ENCODE measurements at regions not wholly inside any gene's neighbourhood (a gene's known extent, or its start where the extent isn't known, plus 50 kb on each side); places are given as distances from the start of the nearest gene placed in this dataset.

DNA sequence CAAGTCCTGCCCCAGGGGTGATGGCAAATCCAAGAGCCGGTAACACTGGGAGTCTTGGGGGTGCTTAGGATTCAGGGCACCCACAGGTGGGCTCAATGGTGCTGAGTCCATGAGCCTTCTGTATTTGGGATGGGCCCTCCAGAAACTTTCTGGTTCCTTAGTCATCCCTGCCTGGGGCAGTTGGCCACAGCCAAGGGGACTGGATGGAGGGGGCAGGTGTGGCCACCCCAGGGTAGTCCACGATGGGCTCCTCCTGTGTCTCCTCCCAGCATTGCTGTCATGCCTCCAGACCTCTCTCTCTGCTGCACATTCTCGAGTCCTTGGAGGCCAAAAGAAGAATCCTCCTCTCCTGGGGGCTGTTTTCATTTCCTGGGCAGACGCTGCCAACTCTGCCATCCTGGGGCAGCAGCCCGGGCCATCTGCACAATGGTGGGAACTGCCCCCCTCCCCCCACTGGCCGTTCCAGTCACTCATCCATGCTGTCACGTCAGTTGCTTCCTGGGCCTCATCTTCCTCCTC is 158.0 kb upstream of the TWIST2 start:
- Histone ChIP-seq H3K36me3 (replicated peaks in 1 of 2; ENCODE audit: control extremely low read depth in 1 of 2, control insufficient read depth in 1 of 2, extremely low read depth in 1 of 2, insufficient read depth in 2 of 2, low read length in 1 of 2) (no peaks in the 10 kb centered on the region), H3K4me1 (ENCODE audit: control insufficient read depth in 2 of 2, insufficient read depth in 2 of 2, low read length in 2 of 2) (no peaks in the 10 kb centered on the region), H3K79me2 (ENCODE audit: control insufficient read depth, insufficient read depth, low read length) (no peaks in the 10 kb centered on the region), H3K4me3 (ENCODE audit: control extremely low read depth in 1 of 5, extremely low read depth in 1 of 5, insufficient read depth in 1 of 5, low read depth in 2 of 5, low read length in 4 of 5) (no peak overlapping the region), H2AFZ (ENCODE audit: insufficient read depth, low read depth, low read length, poor library complexity, severe bottlenecking) (no peak overlapping the region), H3K27me3 (replicated peaks in 1 of 4; ENCODE audit: control extremely low read depth in 1 of 4, control insufficient read depth in 3 of 4, insufficient read depth in 4 of 4, low read length in 3 of 4) (no peaks in the 10 kb centered on the region), H4K20me1 (ENCODE audit: control insufficient read depth, insufficient read depth, low read length, poor library complexity, severe bottlenecking) (no peaks in the 10 kb centered on the region), H3K4me2 (replicated peaks; ENCODE audit: low read depth, low read length, poor library complexity, severe bottlenecking) (no peak overlapping the region), H3K27ac (ENCODE audit: low read length in 2 of 2) (no peak overlapping the region), H3K9ac (ENCODE audit: low read length) (no peak overlapping the region), H3K9me3 (ENCODE audit: control extremely low read depth in 1 of 3, control insufficient read depth in 2 of 3, insufficient read depth in 1 of 3, low read length in 2 of 3) (no peaks in the 10 kb centered on the region)
- 66% methylated on average over 7 of the region's 7 CpGs for WGBS (ENCODE audit: insufficient coverage)
- no peak overlapping the region for H3K4me3 Mint-ChIP-seq
- H3K27me3 Mint-ChIP-seq, result peaks cover 11% of the 10 kb centered on the region
- intact Hi-C loops (cut with micrococcal nuclease), result no loop called here
- ATAC-seq (ENCODE audit: low read depth) (no peak), DNase-seq (no peak)
- H3K27ac Mint-ChIP-seq, result no peak overlapping the region
- POLR2A ChIA-PET, result no interaction called here
- H3K4me1 Mint-ChIP-seq, result no peaks in the 10 kb centered on the region
- CTCF ChIA-PET, result no interaction called here
- H3K9me3 Mint-ChIP-seq (ENCODE audit: insufficient read depth), result no peaks in the 10 kb centered on the region
- TF ChIP-seq, protein P1, sequence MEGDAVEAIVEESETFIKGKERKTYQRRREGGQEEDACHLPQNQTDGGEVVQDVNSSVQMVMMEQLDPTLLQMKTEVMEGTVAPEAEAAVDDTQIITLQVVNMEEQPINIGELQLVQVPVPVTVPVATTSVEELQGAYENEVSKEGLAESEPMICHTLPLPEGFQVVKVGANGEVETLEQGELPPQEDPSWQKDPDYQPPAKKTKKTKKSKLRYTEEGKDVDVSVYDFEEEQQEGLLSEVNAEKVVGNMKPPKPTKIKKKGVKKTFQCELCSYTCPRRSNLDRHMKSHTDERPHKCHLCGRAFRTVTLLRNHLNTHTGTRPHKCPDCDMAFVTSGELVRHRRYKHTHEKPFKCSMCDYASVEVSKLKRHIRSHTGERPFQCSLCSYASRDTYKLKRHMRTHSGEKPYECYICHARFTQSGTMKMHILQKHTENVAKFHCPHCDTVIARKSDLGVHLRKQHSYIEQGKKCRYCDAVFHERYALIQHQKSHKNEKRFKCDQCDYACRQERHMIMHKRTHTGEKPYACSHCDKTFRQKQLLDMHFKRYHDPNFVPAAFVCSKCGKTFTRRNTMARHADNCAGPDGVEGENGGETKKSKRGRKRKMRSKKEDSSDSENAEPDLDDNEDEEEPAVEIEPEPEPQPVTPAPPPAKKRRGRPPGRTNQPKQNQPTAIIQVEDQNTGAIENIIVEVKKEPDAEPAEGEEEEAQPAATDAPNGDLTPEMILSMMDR (IDR thresholded peaks at IDR 0.05), result no peak

DNA sequence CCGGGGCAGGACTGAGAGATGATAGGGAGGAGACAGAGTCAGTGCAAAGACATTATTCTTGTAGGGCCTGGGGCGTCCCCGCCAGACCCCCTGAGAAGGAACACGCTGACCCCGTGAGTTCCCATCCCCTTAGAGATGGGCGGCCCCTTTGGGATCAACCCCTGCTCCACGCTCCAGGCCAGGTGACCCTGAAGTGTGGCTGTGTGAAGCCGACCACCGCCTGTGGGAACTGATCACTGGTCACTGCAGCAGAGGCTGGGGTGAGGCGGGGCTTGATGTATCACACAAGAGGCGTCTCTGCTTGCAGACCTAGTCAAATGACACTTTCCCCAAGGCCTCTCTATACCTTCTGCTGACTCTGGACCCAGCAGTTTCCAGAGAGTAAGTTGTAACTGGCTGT is 157.4 kb upstream of the TWIST2 start:
- Histone ChIP-seq H3K4me3 (ENCODE audit: control extremely low read depth in 1 of 5, extremely low read depth in 1 of 5, insufficient read depth in 1 of 5, low read depth in 2 of 5, low read length in 4 of 5) (no peak overlapping the region), H2AFZ (ENCODE audit: insufficient read depth, low read depth, low read length, poor library complexity, severe bottlenecking) (no peak overlapping the region), H3K9ac (ENCODE audit: low read length) (no peak overlapping the region), H3K4me2 (replicated peaks; ENCODE audit: low read depth, low read length, poor library complexity, severe bottlenecking) (no peak overlapping the region), H3K4me1 (ENCODE audit: control insufficient read depth in 2 of 2, insufficient read depth in 2 of 2, low read length in 2 of 2) (no peaks in the 10 kb centered on the region), H4K20me1 (ENCODE audit: control insufficient read depth, insufficient read depth, low read length, poor library complexity, severe bottlenecking) (no peaks in the 10 kb centered on the region), H3K27ac (ENCODE audit: low read length in 2 of 2) (no peak overlapping the region), H3K79me2 (ENCODE audit: control insufficient read depth, insufficient read depth, low read length) (no peaks in the 10 kb centered on the region), H3K9me3 (ENCODE audit: control extremely low read depth in 1 of 3, control insufficient read depth in 2 of 3, insufficient read depth in 1 of 3, low read length in 2 of 3) (no peaks in the 10 kb centered on the region), H3K36me3 (replicated peaks in 1 of 2; ENCODE audit: control extremely low read depth in 1 of 2, control insufficient read depth in 1 of 2, extremely low read depth in 1 of 2, insufficient read depth in 2 of 2, low read length in 1 of 2) (no peaks in the 10 kb centered on the region), H3K27me3 (replicated peaks in 1 of 4; ENCODE audit: control extremely low read depth in 1 of 4, control insufficient read depth in 3 of 4, insufficient read depth in 4 of 4, low read length in 3 of 4) (no peaks in the 10 kb centered on the region)
- TF ChIP-seq, protein P1 (IDR thresholded peaks at IDR 0.05), result no peak
- TF ChIP-seq EZH2 (IDR thresholded peaks at IDR 0.05; ENCODE audit: borderline replicate concordance, insufficient read depth, low read depth, low read length, poor library complexity, severe bottlenecking), result no peak
- ATAC-seq (ENCODE audit: low read depth), result no peak
- H3K27ac Mint-ChIP-seq, result no peak overlapping the region
- H3K4me3 Mint-ChIP-seq, result no peak overlapping the region
- H3K4me1 Mint-ChIP-seq, result no peaks in the 10 kb centered on the region
- peaks cover 9% of the 10 kb centered on the region for H3K27me3 Mint-ChIP-seq
- ChIA-PET CTCF (no interaction called here), POLR2A (no interaction called here)
- intact Hi-C loops (cut with micrococcal nuclease), result no loop called here
- 95% methylated on average over 10 of the region's 11 CpGs for WGBS (ENCODE audit: insufficient coverage)
- H3K9me3 Mint-ChIP-seq (ENCODE audit: insufficient read depth), result no peaks in the 10 kb centered on the region
- DNase-seq, result no peak

Data from B cell (primary cell).